NCI-H82 treated with DMSO at 0.1 percent for 48 hours (cell line): ENCODE measurements at regions not wholly inside any gene's neighbourhood (a gene's known extent, or its start where the extent isn't known, plus 50 kb on each side); places are given as distances from the start of the nearest gene placed in this dataset.
"Not testable (repeated sequence)": the region's sequence is repeated elsewhere in the genome, so short reads cannot be mapped to it uniquely, and the experiment has no call there.

Source experiments
- DNase-seq: peaks from one replicate; lab custom pipeline; 2025; ENCODE audit not compliant: unreplicated experiment; lab: John Stamatoyannopoulos, UW

GRCh38 chr21:35159881-35160280 lies 110.8 kb upstream of the RUNX1 start:
- no peak for DNase-seq

GRCh38 chr21:35157374-35157773 lies 108.3 kb upstream of the RUNX1 start:
- not testable (repeated sequence) for DNase-seq

- no peak for DNase-seq
Measured at GRCh38 chr21:35156293-35157278, 107.5 kb upstream of the RUNX1 start.

GRCh38 chr21:35154788-35155187 lies 105.7 kb upstream of the RUNX1 start:
- DNase-seq, result no peak

- DNase-seq, result no peak
Measured at GRCh38 chr21:35153671-35154070, 104.6 kb upstream of the RUNX1 start.

GRCh38 chr21:35150562-35151226 lies 101.6 kb upstream of the RUNX1 start:
- no peak for DNase-seq

GRCh38 chr21:35149698-35150097 lies 100.6 kb upstream of the RUNX1 start:
- DNase-seq, result no peak

GRCh38 chr21:35147439-35147838 lies 98.3 kb upstream of the RUNX1 start:
- no peak for DNase-seq

GRCh38 chr21:35145626-35146233 lies 96.6 kb upstream of the RUNX1 start:
- DNase-seq, result no peak

GRCh38 chr21:35144978-35145377 lies 95.9 kb upstream of the RUNX1 start:
- no peak for DNase-seq

GRCh38 chr21:35142036-35142815 lies 93.1 kb upstream of the RUNX1 start:
- DNase-seq, result no peak

GRCh38 chr21:35139382-35139715 lies 90.2 kb upstream of the RUNX1 start:
- DNase-seq, result no peak

- no peak for DNase-seq
Measured at GRCh38 chr21:35138665-35139381, 89.7 kb upstream of the RUNX1 start.

GRCh38 chr21:35136586-35137219 lies 87.6 kb upstream of the RUNX1 start:
- no peak for DNase-seq

- no peak for DNase-seq
Measured at GRCh38 chr21:35136106-35136505, 87.0 kb upstream of the RUNX1 start.

- DNase-seq, result no peak
Measured at GRCh38 chr21:35135481-35135880, 86.4 kb upstream of the RUNX1 start.

GRCh38 chr21:35134309-35134708 lies 85.2 kb upstream of the RUNX1 start:
- no peak for DNase-seq

GRCh38 chr21:35128536-35128935 lies 79.4 kb upstream of the RUNX1 start:
- no peak for DNase-seq

GRCh38 chr21:35127851-35128250 lies 78.7 kb upstream of the RUNX1 start:
- DNase-seq, result no peak

- no peak for DNase-seq
Measured at GRCh38 chr21:35127026-35127425, 77.9 kb upstream of the RUNX1 start.
